ENCODE measurements at regions not wholly inside any gene's neighbourhood (a gene's known extent, or its start where the extent isn't known, plus 50 kb on each side); places are given as distances from the start of the nearest gene placed in this dataset.

- H3K27ac Mint-ChIP-seq, result no peak overlapping the region
- no peaks in the 10 kb centered on the region for H3K27me3 Mint-ChIP-seq
- CTCF ChIA-PET, result no interaction called here
- H3K4me3 Mint-ChIP-seq, result no peak overlapping the region
- H3K4me1 Mint-ChIP-seq, result no peaks in the 10 kb centered on the region
- no peaks in the 10 kb centered on the region for H3K36me3 Mint-ChIP-seq
- ATAC-seq (no peak), DNase-seq (no peak)
- no peaks in the 10 kb centered on the region for H3K9me3 Mint-ChIP-seq (ENCODE audit: low read depth)
Observed at GRCh38 chr1:218200979-218201378, 84.1 kb upstream of the RRP15 start.

DNA sequence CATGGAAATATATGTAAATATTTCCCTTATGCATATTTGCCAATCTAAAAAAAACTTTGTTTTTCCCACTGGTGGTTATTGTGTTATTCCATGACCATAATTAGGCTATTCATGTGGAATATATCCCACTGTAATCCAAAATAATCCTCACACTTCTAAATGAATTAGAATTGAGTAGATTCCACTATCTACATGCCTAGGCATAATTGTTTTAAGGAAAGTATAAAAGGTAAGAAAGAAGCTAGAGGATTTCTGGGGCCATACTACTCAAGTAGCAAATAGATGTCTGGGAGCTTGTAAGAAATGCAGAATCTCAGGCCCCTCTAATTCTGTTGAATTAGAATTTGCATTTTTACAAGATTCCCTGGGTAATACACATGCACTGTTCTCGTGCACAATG is 83.5 kb upstream of the RRP15 start:
- ATAC-seq (no peak), DNase-seq (no peak)
- H3K9me3 Mint-ChIP-seq (ENCODE audit: low read depth), result no peaks in the 10 kb centered on the region
- no peak overlapping the region for H3K27ac Mint-ChIP-seq
- H3K4me3 Mint-ChIP-seq, result no peak overlapping the region
- CTCF ChIA-PET, result no interaction called here
- H3K4me1 Mint-ChIP-seq, result no peaks in the 10 kb centered on the region
- H3K36me3 Mint-ChIP-seq, result no peaks in the 10 kb centered on the region
- H3K27me3 Mint-ChIP-seq, result no peaks in the 10 kb centered on the region

- DNase-seq (no peak), ATAC-seq (no peak)
- no peaks in the 10 kb centered on the region for H3K9me3 Mint-ChIP-seq (ENCODE audit: low read depth)
- no peaks in the 10 kb centered on the region for H3K4me1 Mint-ChIP-seq
- CTCF ChIA-PET, result no interaction called here
- H3K27me3 Mint-ChIP-seq, result no peaks in the 10 kb centered on the region
- no peaks in the 10 kb centered on the region for H3K36me3 Mint-ChIP-seq
- no peak overlapping the region for H3K27ac Mint-ChIP-seq
- H3K4me3 Mint-ChIP-seq, result no peak overlapping the region
Observed at GRCh38 chr1:218205721-218206120, 79.4 kb upstream of the RRP15 start.

DNA sequence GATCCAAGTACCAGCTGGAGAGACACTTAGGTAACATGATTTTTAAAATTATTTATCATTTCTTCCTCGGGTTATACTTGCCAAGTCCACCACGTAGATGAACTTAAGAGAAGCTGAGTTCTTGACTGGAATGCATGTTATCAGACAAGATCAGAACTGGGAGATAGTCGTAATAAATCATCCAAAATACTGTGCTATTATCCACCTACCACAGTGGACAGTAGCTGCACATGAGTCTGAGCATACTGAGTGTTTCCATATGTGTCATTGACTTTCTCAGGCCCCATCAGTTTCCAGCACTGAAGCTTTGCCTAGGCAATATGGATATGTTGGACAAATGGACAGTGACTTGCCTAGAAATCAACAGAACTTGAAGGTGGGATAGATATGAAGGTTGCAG is 77.9 kb upstream of the RRP15 start:
- CTCF ChIA-PET, result no interaction called here
- H3K9me3 Mint-ChIP-seq (ENCODE audit: low read depth), result no peaks in the 10 kb centered on the region
- H3K4me1 Mint-ChIP-seq, result no peaks in the 10 kb centered on the region
- ATAC-seq (no peak), DNase-seq (no peak)
- H3K36me3 Mint-ChIP-seq, result no peaks in the 10 kb centered on the region
- H3K27ac Mint-ChIP-seq, result no peak overlapping the region
- H3K27me3 Mint-ChIP-seq, result no peaks in the 10 kb centered on the region
- H3K4me3 Mint-ChIP-seq, result no peak overlapping the region

DNA sequence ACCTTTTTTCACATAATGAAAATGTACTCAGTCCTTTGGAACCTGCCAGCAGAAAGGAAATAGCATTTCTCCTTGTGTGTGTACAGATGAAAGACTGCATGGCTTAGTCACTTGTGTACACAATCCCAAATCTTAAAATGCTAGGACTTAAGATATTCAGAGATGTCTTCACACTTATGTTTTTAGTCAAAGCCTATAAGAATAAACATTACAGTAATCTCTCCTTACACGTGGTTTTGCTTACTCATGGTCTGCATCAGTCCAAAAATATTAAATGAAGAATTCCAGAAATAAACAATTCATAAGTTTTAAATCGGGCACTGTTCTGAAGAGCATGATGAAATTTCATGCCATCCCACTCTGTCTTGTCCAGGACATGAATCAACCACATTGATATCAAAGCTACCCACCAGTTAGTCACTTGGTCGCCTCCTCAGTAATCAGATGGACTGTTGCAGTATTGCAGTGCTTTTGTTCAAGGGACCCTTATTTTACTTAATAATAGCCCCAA is 75.7 kb upstream of the RRP15 start:
- no peak overlapping the region for H3K4me3 Mint-ChIP-seq
- CTCF ChIA-PET, result no interaction called here
- H3K27ac Mint-ChIP-seq, result no peak overlapping the region
- H3K4me1 Mint-ChIP-seq, result no peaks in the 10 kb centered on the region
- ATAC-seq (no peak), DNase-seq (no peak)
- H3K27me3 Mint-ChIP-seq, result no peaks in the 10 kb centered on the region
- H3K36me3 Mint-ChIP-seq, result no peaks in the 10 kb centered on the region
- no peaks in the 10 kb centered on the region for H3K9me3 Mint-ChIP-seq (ENCODE audit: low read depth)

DNA sequence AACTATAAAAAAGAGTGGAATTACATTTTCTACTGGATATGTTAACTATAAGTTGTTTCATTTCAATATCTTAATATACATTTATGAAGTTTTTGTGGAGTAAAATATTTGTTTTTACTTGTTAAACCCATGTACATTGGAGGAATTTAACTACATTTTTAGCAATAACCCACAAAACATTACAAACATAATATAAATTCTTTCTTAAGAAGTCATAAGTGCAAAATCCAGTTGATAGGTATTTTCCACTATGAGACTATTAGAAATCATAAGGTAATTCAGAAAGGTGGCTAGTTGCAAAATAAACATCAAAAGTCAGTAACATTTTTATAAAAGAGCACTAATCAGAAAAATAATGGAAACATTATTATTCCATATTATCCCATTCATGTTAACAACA is 73.9 kb upstream of the RRP15 start:
- no peaks in the 10 kb centered on the region for H3K36me3 Mint-ChIP-seq
- no peak for DNase-seq
- no peaks in the 10 kb centered on the region for H3K27me3 Mint-ChIP-seq
- H3K27ac Mint-ChIP-seq, result no peak overlapping the region
- no peak for ATAC-seq
- H3K4me1 Mint-ChIP-seq, result no peaks in the 10 kb centered on the region
- H3K9me3 Mint-ChIP-seq (ENCODE audit: low read depth), result no peaks in the 10 kb centered on the region
- no peak overlapping the region for H3K4me3 Mint-ChIP-seq
- CTCF ChIA-PET, result no interaction called here

DNA sequence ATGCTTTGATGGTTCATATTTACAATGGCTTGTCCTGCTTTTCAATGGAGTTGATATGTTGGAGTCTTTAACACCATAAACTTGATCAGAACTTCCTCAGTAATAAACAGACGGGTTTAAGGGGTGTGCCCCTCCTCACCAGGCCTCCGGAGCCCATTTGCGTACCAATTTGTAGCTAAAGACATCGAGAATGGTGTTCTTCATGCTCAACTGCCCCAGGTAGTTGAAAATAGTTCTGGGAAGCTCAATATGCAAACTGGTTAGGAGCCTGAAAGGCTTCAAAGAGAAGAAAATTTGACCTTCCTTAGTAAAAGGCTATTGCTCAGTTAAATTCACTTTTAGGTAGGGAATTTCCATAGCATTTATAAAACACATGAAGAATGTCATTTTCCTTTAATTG is 68.1 kb upstream of the RRP15 start:
- no peak for ATAC-seq
- no peaks in the 10 kb centered on the region for H3K9me3 Mint-ChIP-seq (ENCODE audit: low read depth)

GRCh38 chr1:218219460-218219859 is 65.6 kb upstream of the RRP15 start:
- ATAC-seq (no peak), DNase-seq (no peak)
- peaks cover 3% of the 10 kb centered on the region for H3K27me3 Mint-ChIP-seq
- H3K36me3 Mint-ChIP-seq, result no peaks in the 10 kb centered on the region
- CTCF ChIA-PET, result no interaction called here
- no peak overlapping the region for H3K27ac Mint-ChIP-seq
- H3K4me1 Mint-ChIP-seq, result no peaks in the 10 kb centered on the region
- no peaks in the 10 kb centered on the region for H3K9me3 Mint-ChIP-seq (ENCODE audit: low read depth)
- no peak overlapping the region for H3K4me3 Mint-ChIP-seq

More for the DNA sequence above, 68.1 kb upstream of the RRP15 start:
- CTCF ChIA-PET, result no interaction called here
- Mint-ChIP-seq H3K36me3 (no peaks in the 10 kb centered on the region), H3K4me3 (no peak overlapping the region), H3K27ac (no peak overlapping the region), H3K27me3 (peaks cover 3% of the 10 kb centered on the region), H3K4me1 (no peaks in the 10 kb centered on the region)
- no peak for DNase-seq

DNA sequence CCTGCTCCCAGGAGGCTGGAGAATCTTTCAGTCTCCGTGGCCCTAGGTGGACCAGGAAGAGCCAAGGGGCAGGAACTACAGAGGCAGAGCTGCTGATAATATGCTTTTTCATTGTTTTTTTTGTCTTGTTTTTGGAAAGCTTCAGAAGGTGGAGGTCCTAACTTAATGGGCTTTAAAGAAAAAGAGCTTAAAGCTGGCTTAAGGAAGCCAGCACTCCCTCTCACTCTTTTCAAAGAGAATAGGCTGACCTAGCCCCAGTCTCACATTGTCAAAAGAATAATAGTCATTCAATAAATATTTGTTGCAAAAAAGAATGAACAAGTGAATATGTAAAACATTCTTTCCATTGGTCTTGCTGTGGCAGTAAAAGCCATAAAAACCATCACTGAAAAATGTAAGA is 61.0 kb upstream of the RRP15 start:
- no peak overlapping the region for H3K4me3 Mint-ChIP-seq
- H3K27ac Mint-ChIP-seq, result no peak overlapping the region
- no peaks in the 10 kb centered on the region for H3K36me3 Mint-ChIP-seq
- ATAC-seq (no peak), DNase-seq (no peak)
- CTCF ChIA-PET, result no interaction called here
- no peaks in the 10 kb centered on the region for H3K9me3 Mint-ChIP-seq (ENCODE audit: low read depth)
- H3K27me3 Mint-ChIP-seq, result no peaks in the 10 kb centered on the region
- no peaks in the 10 kb centered on the region for H3K4me1 Mint-ChIP-seq

- CTCF ChIA-PET, result no interaction called here
- Mint-ChIP-seq H3K27ac (no peak overlapping the region), H3K4me1 (no peaks in the 10 kb centered on the region), H3K9me3 (ENCODE audit: low read depth) (no peaks in the 10 kb centered on the region), H3K27me3 (no peaks in the 10 kb centered on the region), H3K36me3 (no peaks in the 10 kb centered on the region), H3K4me3 (no peak overlapping the region)
- DNase-seq, result no peak
- no peak for ATAC-seq
Observed at GRCh38 chr1:218226005-218226404, 59.1 kb upstream of the RRP15 start.

All from activated CD8-positive, alpha-beta memory T cell treated with anti-CD3 and anti-CD28 coated beads, Interleukin-2, amount 10 ng/mL, durations not matched to agents 7 days and 5 days (primary cell).